Body of pancreas (tissue), 4 donors: ENCODE measurements at regions not wholly inside any gene's neighbourhood (a gene's known extent, or its start where the extent isn't known, plus 50 kb on each side); places are given as distances from the start of the nearest gene placed in this dataset.

Experiments
- POLR2A ChIP-seq, 3 donors: fragments of 450-650 bp; IDR thresholded peaks; one replicate each; pipeline ENCODE4 v1.6.1; 2016; ENCODE audit warnings: antibody characterized with exemption in 3 of 3, mild to moderate bottlenecking in 2 of 3
- TF ChIP-seq, protein P1 (sequence below), 7 experiments: fragments of 450-650 bp in 4 of 7; fragments of 200-600 bp in 3 of 7; sonication (generic) in 3 of 7; IDR thresholded peaks; one replicate each; pipeline ENCODE4 v1.5.1; 2016 to 2019; ENCODE audit warnings: antibody characterized with exemption in 7 of 7

DNA sequence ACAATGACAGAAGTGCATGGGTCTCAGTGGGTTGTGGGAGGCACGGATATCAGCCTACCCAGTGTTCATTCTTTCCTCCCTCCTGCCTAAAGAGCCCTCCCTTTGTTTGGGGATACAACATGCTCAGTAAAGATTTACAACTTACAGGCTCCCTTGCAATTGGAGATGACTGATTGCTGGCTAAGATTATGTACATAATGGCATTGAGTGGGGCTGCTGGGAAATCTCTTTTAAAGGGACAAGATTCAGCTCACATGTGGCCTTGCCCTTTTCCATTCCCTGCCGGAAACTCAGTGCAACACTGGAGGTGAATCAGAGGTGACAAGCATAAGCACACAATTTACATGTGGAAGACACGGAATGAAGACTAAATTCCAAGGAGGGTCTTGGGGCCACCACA is 83.7 kb upstream of the CHRM3 start:
- no peak for TF ChIP-seq POLR2A (IDR thresholded peaks at IDR 0.05)
- TF ChIP-seq, protein P1, sequence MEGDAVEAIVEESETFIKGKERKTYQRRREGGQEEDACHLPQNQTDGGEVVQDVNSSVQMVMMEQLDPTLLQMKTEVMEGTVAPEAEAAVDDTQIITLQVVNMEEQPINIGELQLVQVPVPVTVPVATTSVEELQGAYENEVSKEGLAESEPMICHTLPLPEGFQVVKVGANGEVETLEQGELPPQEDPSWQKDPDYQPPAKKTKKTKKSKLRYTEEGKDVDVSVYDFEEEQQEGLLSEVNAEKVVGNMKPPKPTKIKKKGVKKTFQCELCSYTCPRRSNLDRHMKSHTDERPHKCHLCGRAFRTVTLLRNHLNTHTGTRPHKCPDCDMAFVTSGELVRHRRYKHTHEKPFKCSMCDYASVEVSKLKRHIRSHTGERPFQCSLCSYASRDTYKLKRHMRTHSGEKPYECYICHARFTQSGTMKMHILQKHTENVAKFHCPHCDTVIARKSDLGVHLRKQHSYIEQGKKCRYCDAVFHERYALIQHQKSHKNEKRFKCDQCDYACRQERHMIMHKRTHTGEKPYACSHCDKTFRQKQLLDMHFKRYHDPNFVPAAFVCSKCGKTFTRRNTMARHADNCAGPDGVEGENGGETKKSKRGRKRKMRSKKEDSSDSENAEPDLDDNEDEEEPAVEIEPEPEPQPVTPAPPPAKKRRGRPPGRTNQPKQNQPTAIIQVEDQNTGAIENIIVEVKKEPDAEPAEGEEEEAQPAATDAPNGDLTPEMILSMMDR (IDR thresholded peaks at IDR 0.05), result no peak
